ENCODE measurements at regions not wholly inside any gene's neighbourhood (a gene's known extent, or its start where the extent isn't known, plus 50 kb on each side); places are given as distances from the start of the nearest gene placed in this dataset.
A peak's percentile ranks its signal among the peaks of the same experiment; 100 is the strongest.

DNA sequence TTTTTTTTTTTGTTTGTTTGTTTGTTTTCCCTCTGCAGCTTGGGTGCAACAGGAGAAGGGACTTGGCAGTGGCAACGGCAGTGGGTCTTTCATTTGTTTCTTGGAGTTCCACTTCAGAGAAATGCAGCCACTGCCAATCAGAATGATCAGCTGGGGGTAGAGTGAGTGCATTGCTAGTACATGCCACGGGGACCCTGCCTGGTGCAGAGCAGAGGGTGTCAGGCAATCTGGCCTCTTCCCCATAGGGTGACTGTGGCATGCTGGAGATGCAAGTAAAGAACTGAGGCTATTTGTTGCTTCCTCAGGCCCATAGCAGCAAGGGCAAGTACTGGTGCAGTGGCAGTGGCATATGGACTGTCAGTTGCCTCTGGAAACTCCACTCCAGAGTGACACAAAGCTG lies 1073.6 kb upstream of the EDIL3 start:
- Histone ChIP-seq H3K4me1 (ENCODE audit: insufficient read depth, low read length) (no peaks in the 10 kb centered on the region), H4K5ac (ENCODE audit: insufficient read length, low read depth, low read length) (no peak overlapping the region), H3K23ac (ENCODE audit: insufficient read length, low read depth, low read length) (no peak overlapping the region), H3K56ac (ENCODE audit: insufficient read length, low read depth, low read length) (no peak overlapping the region), H2BK20ac (ENCODE audit: low read depth, low read length, poor library complexity, severe bottlenecking) (no peak overlapping the region), H2BK5ac (ENCODE audit: insufficient read length, low read length) (no peak overlapping the region), H3K18ac (ENCODE audit: insufficient read length, low read depth, low read length) (no peak overlapping the region), H2BK120ac (ENCODE audit: low read depth, low read length, poor library complexity, severe bottlenecking) (no peak overlapping the region), H3K9me3 (ENCODE audit: control insufficient read depth, low read depth, low read length) (no peaks in the 10 kb centered on the region), H3T11ph (ENCODE audit: low read length) (no peak overlapping the region), H3K4ac (ENCODE audit: low read depth, low read length) (no peak overlapping the region), H3K14ac (ENCODE audit: insufficient read depth, low read length) (no peak overlapping the region), H3K9ac (ENCODE audit: extremely low read depth, insufficient read length, low read length) (no peak overlapping the region), H2AFZ (ENCODE audit: low read length) (no peak overlapping the region), H2AK5ac (ENCODE audit: insufficient read length, low read length) (no peak overlapping the region), H4K20me1 (ENCODE audit: control insufficient read depth, insufficient read depth, insufficient read length) (no peaks in the 10 kb centered on the region), H3K4me2 (ENCODE audit: insufficient read depth, insufficient read length, low read length) (no peak overlapping the region), H3K79me1 (ENCODE audit: insufficient read depth, low read depth, low read length, poor library complexity, severe bottlenecking) (no peaks in the 10 kb centered on the region), H4K91ac (ENCODE audit: insufficient read length, low read depth, low read length) (no peak overlapping the region), H4K8ac (replicated peaks; ENCODE audit: insufficient read length, low read depth, low read length) (no peak overlapping the region), H2BK15ac (ENCODE audit: low read depth, low read length) (no peak overlapping the region), H3K27me3 (ENCODE audit: insufficient read depth, low read length) (no peaks in the 10 kb centered on the region), H2BK12ac (ENCODE audit: insufficient read length, low read depth, low read length) (no peak overlapping the region), H3K27ac (ENCODE audit: insufficient read length, low read depth, low read length) (no peak overlapping the region), H3K23me2 (ENCODE audit: insufficient read length, low read depth, low read length, poor library complexity, severe bottlenecking) (no peaks in the 10 kb centered on the region), H3K79me2 (ENCODE audit: insufficient read depth, low read length) (no peaks in the 10 kb centered on the region)
- Mint-ChIP-seq H3K4me3 (no peak overlapping the region), H3K9me3 (no peaks in the 10 kb centered on the region; a peak in 1 of 5 replicates), H3K4me1 (no peaks in the 10 kb centered on the region), H3K36me3 (ENCODE audit: insufficient read depth in 1 of 3, low read depth in 3 of 3) (no peaks in the 10 kb centered on the region), H3K27ac (peak overlapping the region in 1 of 3 experiments; percentile 67; a peak in 1 of 7 replicates), H3K27me3 (ENCODE audit: low read depth) (no peaks in the 10 kb centered on the region)
- DNase-seq = no peak
- TF ChIP-seq, protein P1, sequence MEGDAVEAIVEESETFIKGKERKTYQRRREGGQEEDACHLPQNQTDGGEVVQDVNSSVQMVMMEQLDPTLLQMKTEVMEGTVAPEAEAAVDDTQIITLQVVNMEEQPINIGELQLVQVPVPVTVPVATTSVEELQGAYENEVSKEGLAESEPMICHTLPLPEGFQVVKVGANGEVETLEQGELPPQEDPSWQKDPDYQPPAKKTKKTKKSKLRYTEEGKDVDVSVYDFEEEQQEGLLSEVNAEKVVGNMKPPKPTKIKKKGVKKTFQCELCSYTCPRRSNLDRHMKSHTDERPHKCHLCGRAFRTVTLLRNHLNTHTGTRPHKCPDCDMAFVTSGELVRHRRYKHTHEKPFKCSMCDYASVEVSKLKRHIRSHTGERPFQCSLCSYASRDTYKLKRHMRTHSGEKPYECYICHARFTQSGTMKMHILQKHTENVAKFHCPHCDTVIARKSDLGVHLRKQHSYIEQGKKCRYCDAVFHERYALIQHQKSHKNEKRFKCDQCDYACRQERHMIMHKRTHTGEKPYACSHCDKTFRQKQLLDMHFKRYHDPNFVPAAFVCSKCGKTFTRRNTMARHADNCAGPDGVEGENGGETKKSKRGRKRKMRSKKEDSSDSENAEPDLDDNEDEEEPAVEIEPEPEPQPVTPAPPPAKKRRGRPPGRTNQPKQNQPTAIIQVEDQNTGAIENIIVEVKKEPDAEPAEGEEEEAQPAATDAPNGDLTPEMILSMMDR (conservative IDR thresholded peaks at IDR 0.05) = no peak
- WGBS (ENCODE audit: extremely low coverage, insufficient read length, low lambda C conversion rate) = no CpG with 5 or more reads among the region's 2 CpGs

Data from H9 (cell line).